ENCODE measurements at regions not wholly inside any gene's neighbourhood (a gene's known extent, or its start where the extent isn't known, plus 50 kb on each side); places are given as distances from the start of the nearest gene placed in this dataset.

DNA sequence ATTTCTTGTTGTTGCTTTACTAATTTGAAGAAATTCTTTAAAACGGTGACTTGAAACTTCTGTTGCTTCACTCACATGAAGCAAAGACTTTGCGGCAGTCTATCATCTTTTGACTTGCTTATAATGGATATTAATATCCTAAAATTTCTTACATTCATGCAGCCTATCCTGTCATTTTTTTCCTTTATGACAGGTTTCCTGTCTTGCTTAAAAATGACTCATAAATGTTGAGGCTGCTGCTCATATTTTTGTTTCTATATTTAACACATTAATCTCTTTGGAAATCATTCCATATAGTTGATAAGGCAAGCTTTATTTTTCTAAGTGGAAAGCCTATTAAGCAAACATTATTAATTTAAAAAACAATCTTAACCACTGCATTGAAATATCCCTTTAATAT is 176.6 kb upstream of the GALNTL6 start:
- DNase-seq (ENCODE audit: low spot score): no peak

DNA sequence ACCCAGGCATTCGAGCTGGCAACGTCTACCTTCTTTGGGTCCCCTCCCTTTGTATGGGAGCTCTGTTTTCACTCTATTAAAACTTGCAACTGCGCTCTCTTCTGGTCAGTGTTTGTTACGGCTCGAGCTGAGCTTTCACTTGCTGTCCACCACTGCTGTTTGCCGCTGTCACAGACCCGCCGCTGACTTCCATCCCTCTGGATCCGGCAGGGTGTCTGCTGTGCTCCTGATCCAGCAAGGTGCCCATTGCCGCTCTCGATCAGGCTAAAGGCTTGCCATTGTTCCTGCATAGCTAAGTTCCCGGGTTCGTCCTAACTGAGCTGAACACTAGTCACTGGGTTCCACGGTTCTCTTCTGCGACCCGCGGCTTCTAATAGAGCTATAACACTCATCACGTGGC is 183.5 kb upstream of the GALNTL6 start:
- DNase-seq (ENCODE audit: low spot score): no peak

DNA sequence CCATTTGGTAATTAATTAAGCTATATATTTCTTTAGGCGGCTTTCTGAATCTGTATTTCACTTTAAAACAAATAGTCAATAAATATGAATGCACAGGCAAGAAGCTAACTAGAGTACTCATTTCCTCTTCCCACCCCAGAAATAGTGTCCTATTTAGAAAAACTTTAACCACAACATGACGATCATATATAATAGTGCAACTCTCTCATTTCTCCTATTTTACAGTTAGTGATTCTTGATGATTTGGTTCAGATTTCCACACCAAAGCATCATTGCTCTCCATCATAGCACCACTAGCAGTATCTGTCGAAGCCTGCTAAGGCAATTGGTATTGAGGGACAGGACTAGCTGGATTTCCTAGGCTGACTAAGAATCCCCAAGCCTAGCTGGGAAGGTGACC is 184.0 kb upstream of the GALNTL6 start:
- DNase-seq (ENCODE audit: low spot score): no peak

DNA sequence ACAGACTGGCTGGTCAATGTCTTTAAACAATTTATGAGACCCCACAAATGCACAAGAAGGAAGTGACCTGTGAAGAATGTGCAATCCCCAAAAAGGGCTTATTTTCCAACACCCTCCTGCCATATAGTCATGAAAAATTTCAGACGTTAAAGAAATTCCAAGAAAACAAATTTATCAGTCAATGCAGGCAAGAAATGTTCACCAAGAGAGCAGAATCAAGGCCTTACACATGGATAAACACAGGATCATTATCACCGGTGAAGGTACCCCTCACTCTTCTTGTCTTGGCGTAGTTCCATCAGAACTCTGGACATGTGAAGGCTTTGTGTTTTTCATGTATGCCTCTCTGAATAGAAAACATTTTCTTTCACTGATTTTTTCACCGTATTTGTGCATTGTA is 186.7 kb upstream of the GALNTL6 start:
- no peak for DNase-seq (ENCODE audit: low spot score)

DNA sequence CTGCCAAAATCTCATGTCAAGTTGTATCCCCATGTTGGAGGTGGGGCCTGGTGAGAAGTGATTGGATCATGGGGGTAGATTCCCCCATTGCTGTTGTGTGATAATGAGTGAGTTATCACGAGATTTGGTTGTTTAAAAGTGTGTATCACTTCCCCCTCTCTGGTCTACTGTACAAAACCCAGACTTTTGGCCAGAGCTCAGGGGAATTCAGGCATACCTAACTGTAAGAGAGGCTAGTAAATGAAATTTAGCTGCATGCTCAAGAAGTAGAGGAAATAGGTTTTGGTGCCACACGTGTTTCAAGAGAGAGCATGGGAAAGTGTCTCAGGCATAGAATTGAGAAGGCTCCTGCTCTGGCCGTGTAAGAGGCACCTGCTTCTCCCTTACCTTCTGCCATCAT is 190.5 kb upstream of the GALNTL6 start:
- DNase-seq (ENCODE audit: low spot score): no peak

DNA sequence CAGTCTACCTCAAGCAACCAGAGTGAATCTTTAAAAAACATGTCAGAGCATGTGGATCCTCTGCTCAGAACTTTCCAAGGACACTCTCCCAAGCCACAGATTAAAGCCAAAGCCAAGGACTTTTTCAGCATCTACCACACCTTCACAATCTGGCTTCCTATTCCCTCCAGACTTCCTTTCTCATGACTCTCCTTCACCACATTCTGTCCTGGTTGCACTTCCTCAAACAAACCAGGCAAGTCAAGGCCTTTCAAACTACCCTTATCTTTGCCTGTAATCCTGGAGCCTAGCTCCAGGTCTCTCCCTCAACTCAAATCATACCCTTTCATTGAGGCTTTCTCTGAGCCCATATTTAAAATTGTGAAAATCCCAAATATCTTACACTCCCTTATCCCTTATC is 191.6 kb upstream of the GALNTL6 start:
- no peak for DNase-seq (ENCODE audit: low spot score)

DNA sequence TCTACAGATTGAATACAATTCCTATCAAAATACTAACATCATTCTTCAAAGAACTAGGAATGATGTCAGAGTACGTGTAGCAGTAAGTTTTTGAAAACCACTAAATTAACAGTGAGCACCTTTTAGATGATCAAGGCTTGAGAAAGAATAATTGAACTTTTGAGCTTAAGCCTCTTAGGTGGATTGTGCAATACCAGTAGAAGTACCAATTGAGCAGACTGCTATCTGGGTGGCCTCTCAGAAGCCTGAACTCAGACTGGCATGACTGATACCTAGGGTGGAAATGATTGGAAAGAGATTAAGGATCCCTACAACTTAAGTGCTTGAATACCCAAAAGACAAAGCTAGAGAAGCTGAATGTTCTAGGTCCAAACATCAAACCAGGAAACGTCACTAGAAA is 200.3 kb upstream of the GALNTL6 start:
- no peak for DNase-seq (ENCODE audit: low spot score)

DNA sequence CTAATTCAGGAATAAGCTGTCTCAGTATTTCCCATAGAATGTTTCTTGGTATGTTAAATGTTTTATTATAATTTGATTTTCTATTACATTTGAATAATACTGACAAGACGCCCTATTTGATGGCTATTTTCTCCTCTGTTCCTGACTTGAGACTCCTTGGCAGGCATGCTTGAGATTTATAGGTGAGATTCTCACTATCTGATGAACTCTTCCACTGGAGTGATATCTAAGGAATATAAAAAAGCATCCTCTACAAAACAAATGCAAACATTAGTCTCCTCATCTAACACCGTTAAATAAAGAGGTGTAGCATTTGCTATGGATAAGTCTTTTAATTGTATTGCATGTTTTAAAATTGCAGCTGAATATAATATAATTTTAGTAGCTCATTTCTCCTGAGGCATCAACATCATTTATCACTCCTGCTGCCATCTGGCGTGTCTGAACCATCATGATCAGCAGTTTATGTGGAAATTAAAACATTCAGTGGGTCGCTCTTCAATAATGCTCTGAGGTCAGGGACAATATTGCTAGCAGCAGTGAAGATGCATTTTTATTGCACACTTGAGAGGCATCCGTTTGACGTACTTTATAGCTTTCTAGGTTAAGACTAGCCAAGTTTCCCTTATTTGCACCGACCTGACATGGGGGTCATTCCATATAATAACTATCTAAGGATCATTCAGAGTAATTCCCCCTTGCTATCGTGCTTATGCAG is 210.4 kb upstream of the GALNTL6 start:
- DNase-seq (ENCODE audit: low spot score): no peak

DNA sequence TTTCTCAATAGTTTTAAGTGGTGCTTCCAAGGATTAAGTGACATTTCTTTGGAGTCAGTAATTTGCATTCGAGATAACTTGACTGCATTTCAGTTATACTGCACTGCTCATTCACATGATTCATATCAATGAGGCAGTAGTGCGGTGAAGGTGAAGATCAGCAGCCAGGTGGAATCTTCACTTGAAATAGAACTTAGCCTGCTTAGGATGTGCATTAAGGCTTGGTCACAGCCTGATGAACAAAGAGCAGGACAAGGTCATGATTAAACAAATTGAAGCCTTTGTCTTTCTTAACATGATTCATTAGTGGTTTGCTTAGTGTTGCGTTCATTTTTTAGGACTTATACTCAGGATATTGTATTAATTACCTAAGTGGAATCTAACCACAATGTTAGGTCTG is 212.1 kb upstream of the GALNTL6 start:
- no peak for DNase-seq (ENCODE audit: low spot score)

DNA sequence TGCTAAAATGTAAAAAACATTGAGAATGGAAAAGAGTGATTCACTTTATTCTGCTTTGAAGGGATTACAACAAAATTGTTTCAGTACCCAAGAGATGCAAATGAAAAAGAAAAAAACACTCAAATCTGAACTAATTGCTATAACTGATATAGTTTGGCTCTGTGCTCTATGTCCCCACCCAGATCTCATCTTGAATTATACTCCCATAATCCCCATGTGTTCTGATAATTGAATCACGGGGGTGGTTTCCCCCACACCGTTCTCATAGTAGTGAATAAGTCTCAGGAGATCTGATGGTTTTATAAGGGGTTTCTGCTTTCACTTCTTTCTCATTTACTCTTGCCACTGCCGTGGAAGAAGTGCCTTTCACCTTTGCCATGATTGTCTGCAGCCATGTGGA is 213.6 kb upstream of the GALNTL6 start:
- no peak for DNase-seq (ENCODE audit: low spot score)

DNA sequence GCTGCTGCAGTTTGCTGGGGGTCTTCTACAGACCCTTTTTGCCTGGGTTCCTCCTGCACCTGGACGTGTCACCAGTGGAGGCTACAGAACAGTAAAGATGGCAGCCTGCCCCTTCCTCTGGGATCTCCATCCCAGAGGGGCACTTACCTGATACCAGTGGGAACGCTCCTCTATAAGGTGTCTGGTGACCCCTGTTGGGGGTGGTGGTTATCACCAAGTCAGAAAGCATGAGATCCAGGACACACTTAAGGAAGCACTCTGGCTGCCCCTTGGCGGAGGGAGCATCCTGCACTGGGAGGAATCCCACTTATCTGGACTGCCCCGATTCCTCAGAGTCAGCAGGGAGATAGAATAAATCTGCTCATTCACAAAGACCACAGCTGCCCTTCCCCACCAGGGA is 218.9 kb upstream of the GALNTL6 start:
- no peak for DNase-seq (ENCODE audit: low spot score)

DNA sequence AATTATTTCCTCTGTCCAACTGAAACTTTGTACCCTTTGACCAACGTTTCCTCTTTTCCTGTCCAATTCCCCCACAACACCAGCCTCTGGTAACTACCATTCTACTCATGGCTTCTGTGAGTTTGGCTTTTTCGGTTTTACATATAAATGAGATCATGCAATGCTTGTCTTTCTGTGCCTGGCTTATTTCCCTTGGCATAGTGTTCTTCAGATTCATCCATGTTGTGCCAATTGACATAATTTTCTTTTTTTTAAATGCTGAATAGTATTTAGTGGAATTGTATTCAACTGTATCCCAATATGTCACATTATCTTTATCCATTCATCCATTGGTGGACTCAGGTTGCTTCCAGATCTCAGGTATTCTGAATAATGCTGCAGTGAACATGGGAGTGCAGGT is 222.5 kb upstream of the GALNTL6 start:
- no peak for DNase-seq (ENCODE audit: low spot score)

DNA sequence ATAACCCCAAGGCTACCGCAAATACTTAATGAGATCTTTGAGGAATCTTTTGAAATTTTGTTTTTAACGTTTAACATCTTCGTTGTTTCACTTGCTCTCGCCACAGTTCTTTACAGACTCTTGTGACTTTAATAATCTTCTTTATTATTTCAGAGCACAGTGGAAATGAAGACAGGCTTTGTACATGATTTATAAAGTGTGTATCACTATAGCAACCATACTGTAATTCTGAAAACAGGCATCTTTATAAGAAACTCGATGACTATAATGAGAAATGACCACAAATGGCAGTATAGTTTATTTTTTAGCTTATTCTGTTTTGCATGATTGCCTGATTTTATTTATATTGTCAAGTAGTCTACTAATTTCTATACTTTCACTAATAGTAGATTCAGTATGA is 224.4 kb upstream of the GALNTL6 start:
- no peak for DNase-seq (ENCODE audit: low spot score)

DNA sequence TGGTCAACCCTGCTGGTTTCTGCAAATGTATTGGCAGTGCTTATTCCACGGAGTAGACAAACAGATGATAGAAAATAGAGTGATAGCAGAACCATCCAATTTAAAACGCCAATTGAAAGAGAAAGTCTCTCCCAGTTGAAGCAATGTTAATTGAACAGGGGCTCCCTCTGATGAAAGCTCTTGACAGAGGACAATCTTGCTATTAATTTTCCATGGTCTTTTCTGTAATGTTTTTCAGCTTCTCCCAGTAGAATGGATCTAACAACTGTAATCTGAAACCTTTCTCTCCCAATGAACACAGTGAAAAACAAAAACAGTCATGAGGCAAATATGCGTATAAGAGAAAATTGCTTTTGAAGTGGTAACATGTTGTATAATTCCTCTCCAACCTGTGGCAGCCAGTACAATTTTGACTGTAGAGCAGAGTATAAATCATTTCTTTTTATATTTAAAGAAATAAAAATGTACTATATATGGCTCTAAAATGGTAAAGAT is 225.1 kb upstream of the GALNTL6 start:
- DNase-seq (ENCODE audit: low spot score): no peak

DNA sequence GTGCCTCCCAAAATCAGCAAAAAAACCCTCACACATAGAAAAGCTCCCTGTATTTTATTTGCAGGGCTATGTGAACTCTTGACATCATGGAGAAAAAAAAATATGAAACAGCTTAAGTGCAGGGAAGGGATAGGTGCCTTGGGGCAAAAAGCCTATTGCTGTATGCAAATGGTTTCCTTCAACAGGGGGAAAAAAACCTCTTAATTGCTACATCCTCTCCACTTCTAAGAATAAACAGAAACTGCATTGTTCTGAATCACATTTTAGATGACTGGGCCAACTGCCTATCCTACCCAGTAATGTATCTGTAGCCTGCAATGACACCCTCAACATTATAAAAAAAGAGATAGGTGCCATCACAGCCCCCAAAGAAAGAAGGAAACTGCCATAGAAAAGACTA is 229.4 kb upstream of the GALNTL6 start:
- DNase-seq (ENCODE audit: low spot score): no peak

DNA sequence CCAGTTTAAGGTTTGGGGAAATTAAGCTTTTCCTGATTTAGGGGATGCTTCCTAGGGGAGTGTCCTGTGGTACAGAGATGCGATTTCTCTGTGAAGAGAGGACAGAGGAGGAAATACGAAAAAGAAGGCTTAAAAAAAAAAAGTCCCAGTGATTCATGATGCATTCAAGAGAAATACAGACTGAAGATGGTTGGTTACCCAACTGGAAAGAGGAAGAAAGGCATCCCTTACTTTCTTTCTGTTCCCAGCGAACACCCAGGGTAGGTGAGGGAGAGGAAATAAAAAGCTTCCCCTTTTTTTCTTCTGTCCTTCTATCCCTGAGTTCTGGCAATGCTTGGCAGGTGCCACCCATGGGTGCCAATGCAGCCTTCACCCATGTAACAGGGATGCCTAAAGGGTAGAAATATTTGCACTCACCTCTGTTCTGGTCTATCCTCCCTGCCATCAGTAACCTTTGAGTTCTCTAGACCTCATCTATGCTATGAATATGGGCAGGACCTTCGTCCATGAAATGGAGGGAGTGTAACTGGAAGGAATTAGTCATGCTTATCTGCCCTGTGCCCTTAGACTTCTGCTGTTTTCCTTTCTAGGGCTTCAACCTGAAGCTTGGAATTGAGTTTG is 230.1 kb upstream of the GALNTL6 start:
- DNase-seq (ENCODE audit: low spot score): no peak

DNA sequence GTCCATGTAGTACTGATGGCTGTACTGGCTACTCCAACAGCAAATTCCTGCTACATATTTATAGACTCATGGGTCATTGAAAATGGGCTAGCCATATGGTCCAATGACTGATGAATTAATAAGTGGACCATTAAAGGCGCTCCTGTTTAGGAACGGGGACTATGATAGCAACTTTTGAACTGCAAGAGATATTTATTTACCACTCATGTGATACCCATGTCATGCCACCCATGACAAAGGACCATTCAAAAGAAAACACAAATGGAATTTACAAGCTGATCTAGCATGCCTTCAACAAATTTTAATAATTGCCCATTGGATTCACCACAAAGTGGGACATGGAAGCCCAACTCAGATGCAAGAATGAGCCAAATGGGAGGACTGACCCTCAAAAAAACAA is 240.0 kb upstream of the GALNTL6 start:
- no peak for DNase-seq (ENCODE audit: low spot score)

DNA sequence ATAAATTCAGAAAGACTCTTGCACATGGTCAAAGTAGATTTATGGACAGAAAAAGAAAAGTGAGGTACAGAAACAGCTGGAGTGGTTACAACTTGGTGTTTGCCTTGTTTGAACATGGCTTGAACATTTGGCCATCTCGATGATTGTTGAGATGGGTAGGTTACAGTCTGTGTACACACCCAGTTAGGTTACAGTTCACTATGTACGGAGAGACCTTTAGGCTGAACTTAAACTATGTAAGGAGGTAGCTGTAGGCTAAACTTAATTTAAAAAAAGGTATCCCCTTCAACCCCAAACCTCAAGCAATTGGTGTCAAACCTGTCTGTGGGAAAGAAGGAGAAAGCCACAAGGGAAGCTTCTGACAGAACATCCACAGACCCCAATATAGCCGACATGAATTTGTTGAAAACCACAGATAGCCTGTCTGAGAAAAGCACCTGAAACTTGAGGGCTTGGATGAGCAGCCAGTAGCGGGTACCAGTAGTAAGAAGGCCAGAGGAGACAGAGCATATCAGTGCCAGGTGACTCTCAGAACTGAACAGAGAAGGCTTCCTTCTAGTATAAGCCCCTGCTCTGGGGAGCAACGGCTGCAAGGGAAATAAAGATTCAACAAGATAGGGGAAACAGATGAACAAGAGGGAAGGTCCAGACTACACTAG is 247.9 kb upstream of the GALNTL6 start:
- no peak for DNase-seq (ENCODE audit: low spot score)

DNA sequence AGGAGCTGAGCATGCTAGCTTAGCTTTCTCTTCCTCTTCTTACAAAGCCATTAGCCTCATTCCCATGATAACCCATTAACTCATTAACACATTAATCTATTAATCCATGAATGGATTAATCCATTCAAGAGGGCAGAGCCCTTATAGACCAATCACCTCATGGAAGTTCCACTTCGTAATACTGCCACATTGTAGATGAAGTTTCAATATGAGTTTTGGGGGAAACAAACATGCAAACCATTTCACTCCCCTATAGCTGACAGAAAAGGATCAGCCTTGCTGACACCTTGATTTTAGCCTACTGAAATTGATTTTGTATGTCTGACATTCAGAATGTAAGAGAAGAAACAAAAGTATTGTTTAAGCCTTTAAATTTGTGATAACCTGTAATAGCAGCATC is 251.8 kb upstream of the GALNTL6 start:
- DNase-seq (ENCODE audit: low spot score): no peak

DNA sequence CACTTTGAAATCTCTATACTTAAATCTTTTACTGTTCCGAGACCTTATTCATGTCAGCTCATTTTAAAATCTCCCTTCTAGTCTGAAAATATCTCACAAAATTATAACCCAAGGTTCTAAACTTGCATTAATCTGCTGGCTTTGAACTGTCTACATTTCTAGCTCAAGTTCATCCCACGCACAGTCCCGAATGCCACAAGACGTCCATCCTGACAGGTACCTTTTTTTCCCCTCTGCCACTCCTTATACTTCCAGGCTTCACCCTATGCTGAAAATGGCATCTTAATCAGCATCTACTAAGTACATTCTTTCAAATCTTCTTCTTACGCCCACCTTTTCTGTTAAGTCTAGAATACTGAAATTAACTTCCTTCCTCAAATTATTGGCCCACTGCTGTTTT is 259.2 kb upstream of the GALNTL6 start:
- DNase-seq (ENCODE audit: low spot score): no peak

DNA sequence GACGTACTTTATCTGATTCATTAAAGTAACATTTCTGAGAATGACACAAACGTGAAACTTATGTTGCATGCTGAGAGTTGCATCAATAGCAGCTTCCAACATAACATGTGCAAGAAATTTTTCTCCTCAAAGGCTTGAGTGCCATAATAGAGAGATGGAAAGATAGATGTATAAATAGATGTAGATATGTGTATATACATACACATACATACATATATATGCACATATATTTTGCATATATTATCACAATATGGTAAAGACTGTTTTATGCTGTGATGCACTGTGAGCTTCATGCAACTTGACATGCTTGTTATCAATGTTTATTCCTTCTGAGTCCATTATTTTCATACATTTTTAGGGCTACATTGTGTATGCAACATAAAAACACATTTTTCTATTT is 270.6 kb upstream of the GALNTL6 start:
- DNase-seq (ENCODE audit: low spot score): no peak

DNA sequence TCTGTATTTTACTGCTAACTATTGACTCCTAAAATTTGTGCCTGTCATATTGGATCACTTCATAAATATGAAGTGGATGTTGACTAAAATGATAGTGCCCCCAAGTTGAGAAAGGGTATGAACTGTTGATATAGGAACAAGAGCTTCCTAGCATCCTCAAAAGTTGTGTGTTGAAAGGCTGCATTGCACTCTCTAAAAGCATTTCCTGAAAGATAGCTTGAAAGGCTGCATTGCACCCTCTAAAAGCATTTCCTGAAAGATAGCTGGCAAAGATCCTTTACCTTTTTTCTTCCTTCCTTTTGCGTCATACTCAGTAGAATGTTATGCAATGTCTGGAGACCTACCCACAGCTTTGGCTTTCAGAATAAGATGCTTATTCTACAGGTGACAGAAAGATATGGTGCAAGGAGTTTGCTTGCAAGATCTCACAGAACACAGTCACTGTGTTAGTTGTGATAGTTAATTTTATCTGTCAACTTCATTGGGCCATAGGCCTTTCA is 274.6 kb upstream of the GALNTL6 start:
- DNase-seq (ENCODE audit: low spot score): no peak

DNA sequence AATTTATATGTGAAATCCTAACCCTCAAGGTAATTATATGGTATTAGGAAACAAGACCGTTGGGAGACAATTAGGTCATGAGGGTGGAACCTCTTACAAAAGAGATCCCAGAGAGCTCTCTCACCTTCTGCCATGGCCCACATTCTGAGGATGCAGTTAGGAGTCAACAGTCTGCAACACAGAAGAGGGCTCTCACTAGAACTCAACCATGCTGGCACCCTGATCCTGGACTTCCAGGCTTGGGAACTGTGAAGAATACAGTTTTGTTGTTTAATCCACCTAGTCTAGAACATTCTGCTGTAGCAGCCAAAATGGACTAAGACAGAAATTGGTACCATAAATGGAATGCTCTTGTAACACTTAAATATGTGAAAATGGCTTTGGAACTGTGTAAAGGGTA is 278.8 kb upstream of the GALNTL6 start:
- DNase-seq (ENCODE audit: low spot score): no peak
